Vagina (tissue), 2 donors: ENCODE measurements at regions not wholly inside any gene's neighbourhood (a gene's known extent, or its start where the extent isn't known, plus 50 kb on each side); places are given as distances from the start of the nearest gene placed in this dataset.

Experiments used
- POLR2A ChIP-seq, 2 donors: fragments of 450-650 bp; IDR thresholded peaks; one replicate each; pipeline ENCODE4 v1.6.1; 2017; ENCODE audit warnings: antibody characterized with exemption in 2 of 2, mild to moderate bottlenecking in 2 of 2, moderate library complexity in 2 of 2
- TF ChIP-seq, protein P1 (sequence below), 3 experiments: fragments of 450-650 bp in 2 of 3; fragments of 200-600 bp in 1 of 3; sonication (generic) in 1 of 3; IDR thresholded peaks; one replicate each; pipeline ENCODE4 v1.5.1; 2017 to 2019; ENCODE audit warnings: antibody characterized with exemption in 3 of 3, mild to moderate bottlenecking in 2 of 3, moderate library complexity in 2 of 3

GRCh38 chr13:86446311-86446710 lies 647.1 kb upstream of the SLITRK6 start:
- TF ChIP-seq, protein P1, sequence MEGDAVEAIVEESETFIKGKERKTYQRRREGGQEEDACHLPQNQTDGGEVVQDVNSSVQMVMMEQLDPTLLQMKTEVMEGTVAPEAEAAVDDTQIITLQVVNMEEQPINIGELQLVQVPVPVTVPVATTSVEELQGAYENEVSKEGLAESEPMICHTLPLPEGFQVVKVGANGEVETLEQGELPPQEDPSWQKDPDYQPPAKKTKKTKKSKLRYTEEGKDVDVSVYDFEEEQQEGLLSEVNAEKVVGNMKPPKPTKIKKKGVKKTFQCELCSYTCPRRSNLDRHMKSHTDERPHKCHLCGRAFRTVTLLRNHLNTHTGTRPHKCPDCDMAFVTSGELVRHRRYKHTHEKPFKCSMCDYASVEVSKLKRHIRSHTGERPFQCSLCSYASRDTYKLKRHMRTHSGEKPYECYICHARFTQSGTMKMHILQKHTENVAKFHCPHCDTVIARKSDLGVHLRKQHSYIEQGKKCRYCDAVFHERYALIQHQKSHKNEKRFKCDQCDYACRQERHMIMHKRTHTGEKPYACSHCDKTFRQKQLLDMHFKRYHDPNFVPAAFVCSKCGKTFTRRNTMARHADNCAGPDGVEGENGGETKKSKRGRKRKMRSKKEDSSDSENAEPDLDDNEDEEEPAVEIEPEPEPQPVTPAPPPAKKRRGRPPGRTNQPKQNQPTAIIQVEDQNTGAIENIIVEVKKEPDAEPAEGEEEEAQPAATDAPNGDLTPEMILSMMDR (IDR thresholded peaks at IDR 0.05) = no peak
- TF ChIP-seq POLR2A (IDR thresholded peaks at IDR 0.05) = no peak
